ENCODE measurements at regions not wholly inside any gene's neighbourhood (a gene's known extent, or its start where the extent isn't known, plus 50 kb on each side); places are given as distances from the start of the nearest gene placed in this dataset.
A peak's percentile ranks its signal among the peaks of the same experiment; 100 is the strongest.

DNA sequence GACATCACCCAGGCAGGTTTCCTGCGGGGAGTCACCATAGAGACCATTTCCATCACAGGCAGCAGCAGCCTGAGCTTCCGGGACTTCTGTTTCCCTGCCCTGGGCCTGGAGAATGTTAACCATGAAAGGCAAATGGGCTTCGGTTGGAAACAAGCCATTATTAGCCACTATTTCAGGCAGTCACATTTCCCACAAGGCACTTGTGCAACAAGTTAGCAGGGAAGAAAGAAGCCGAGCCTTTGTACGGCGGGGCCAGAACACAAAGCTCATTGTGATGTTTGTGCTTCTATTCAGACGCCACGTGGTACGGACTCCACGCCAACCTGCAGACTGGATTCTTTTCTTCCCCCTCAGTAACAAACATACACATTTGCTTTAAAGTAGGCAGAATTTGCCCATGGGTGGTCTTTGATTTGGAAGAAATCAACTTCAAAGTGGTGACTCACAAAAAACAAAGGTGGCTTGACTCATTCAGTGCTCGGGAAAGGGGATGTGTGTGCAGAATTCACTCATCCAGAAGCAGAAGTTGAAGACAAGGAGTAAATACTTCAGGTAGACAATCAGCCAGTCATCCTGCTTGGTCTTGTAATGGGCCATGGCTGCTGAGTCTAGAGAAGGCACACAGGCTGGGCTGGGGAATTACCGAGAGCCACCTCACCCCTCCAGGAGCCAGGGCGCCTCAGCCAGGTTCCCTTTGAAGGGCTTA is 154.2 kb upstream of the PRMT8 start:
- DNase-seq (ENCODE audit: low read depth) = no peak

DNA sequence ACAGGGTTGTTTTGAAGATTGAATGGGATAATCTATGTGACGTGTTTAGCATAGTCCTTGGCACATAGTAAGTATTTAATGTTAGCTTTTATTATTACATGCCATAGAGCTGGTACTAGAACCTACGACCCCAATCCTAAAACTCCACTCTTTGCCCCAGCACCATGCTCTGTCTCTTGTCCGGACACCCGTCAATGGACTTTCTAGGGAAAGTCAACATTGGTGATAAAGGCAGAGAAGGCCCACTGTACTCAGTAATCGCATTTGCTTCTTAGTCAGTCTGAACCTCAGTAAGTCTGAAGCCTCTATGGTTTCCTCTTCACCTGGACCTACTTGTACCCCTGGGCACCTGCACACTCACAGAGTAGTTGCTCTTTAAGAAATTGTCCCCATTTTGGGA is 153.1 kb upstream of the PRMT8 start:
- DNase-seq (ENCODE audit: low read depth) = no peak

DNA sequence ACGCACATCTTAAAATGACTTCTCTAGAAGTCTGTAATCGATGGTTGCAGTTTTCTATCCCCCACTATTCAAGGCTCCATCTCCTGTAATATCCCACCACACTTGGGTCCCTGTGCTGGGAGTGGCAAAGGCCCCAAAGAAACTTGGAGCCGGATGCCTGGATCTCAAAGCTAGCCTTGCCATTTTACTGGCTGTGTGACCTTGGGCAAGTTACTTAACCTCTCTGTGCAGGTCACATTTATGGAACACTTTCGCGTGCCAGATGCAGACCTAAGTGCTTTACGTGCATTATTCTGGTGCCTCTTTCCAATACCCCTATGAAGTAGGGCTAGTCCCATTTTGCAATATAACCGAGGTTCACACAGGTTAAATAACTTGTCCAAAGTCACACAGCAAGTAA is 151.8 kb upstream of the PRMT8 start:
- no peak for DNase-seq (ENCODE audit: low read depth)

DNA sequence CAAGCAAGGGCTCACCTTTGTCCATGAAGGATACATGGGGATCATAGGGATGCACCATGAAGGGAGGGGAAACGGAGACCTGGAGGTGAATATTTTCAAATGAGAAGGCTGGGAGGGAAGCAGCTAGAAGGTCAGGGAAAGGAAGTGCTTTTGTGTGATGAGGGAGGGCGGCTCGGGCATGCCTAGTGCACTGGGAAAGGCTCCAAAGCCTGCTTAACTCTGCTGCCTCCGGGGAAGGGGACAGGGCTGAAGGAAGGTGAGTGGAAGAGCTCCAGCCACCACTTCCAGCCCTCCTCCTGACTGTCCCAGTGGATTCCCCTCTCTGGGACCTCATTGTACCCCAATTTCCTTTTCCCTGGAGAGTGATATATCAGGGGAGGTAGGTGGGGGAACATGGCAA is 149.4 kb upstream of the PRMT8 start:
- no peak for DNase-seq (ENCODE audit: low read depth)

DNA sequence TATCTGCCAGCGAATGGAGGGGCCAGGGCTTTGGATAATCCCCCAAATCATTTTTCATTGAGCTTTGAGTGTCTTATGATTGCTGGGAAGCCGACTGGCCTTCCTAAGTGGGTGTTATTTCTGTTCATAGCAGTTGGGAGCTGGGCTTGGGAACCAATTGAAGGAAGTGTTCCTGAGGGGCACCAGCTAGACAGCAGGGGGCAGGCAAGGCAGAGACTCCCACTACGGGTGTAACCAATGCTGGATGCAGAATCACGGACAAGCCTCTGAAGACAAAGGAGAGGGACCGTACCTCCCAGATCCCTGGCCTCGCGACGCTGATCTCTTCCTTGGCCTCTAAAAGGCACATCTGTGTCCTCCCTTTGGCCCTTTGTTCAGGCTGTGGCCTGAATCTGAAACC is 149.0 kb upstream of the PRMT8 start:
- DNase-seq (ENCODE audit: low read depth) = peak; percentile 17

DNA sequence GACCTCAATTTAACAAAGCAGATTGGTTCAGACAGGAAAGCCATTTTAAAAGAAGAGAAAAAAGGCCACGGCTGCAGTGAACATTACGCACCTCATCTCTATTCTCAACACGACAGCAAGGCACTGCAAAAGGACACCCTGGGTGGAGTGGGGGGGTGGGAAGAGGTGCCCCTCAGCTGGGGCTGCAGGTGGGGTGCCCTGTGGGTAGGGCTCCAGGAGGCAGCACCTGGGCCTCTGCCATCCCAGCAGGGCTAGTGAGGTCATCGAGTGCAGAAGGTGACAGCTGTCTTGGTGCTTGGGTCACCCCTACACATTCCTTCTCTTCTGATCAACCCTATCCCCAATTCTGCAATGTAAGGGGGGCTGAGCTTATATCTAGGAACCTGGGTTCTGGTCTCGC is 142.9 kb upstream of the PRMT8 start:
- no peak for DNase-seq (ENCODE audit: low read depth)

DNA sequence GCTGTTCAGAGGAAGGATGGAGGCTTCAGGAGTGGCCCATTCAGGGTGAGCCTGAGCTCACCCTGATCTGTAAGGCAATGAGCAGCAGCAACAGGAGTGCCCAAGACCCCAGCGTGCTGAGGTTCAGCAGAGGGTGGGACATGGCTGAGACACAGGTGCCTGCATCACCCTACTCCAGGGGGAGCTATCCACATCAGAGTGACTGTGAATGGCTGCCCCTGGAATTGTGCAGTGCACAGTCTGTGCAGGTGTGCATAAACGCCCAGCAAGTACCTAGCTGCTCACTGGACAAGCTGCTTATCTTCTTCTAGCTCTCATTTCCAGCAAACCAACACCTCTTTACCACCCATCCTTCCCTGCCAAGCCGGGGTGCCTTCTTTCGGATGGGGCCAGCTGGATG is 140.6 kb upstream of the PRMT8 start:
- no peak for DNase-seq (ENCODE audit: low read depth)

DNA sequence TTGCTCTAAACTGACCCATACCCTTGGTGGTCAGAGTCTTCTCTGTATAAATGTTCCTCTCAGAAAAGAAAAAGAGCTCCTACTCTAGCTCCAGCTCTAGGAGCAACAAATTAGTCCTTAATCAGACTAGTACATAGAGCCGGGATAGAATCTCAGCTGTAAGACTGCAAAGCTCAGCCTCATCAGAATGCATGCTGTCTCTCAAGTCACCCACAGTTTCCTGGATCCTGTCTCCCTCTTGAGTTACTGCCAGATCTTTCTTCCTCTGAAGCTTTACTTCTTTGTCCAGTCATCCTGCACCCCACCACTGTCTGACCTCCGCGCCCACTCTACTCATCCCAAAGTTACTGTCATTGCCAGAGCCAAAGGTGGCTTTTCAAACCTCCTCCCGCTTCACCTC is 139.3 kb upstream of the PRMT8 start:
- no peak for DNase-seq (ENCODE audit: low read depth)

DNA sequence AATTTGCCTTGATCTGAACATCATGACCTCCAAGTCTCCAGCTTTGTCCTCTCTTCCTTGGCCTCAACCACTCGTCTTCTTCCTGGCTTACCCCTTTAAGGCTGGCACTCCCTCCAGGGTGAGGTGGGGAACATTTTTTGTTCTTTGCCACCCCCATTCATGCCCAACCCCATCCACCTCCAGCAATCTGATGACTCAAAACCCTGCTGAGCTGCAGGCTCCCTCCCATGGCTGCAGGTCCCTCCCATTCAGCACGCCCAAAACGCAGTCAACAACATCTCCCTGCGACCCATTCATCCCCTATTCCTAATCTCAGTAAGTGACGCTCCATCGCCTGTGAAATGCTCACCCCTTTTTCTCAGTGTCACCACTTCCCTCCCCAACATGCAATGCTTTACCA is 138.8 kb upstream of the PRMT8 start:
- no peak for DNase-seq (ENCODE audit: low read depth)

DNA sequence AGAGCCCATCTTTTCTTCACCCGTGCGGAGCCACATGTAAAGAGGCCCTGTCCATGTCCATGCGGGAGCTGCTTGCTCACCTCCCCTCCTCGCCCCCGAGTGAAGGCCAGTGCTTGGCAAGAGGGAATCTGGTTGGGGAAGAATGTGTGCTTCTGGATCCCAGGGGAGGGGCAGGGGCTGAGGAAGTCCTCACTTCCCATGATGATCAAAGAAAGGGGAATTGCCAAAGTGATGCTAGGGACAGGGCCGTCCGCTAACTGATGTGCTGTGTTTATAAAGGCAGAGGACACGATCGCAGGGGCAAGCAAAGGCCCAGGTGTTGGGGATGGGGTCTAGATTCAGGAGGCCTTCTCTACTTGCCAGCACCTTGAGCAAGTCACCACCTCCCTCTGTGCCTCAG is 137.4 kb upstream of the PRMT8 start:
- DNase-seq (ENCODE audit: low read depth) = no peak

DNA sequence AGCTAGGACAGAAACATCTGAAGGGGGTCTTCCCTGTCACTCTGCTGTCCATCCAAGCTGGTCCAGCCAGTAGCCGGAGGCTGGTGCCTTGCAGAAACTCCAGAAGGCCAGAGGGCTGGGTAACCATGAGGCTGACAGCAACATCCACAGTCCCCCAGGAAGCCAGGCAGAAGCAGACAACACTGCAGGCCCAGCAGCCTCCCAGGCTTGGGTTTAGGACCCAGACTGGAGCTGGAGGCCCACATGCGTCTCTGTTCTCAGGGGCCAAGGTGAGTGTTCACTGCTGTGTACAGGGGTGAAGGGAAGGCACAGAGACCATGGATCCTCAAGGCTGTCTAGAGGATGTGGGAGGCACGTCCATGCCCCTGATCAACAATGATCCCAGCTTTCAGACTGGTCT is 136.4 kb upstream of the PRMT8 start:
- DNase-seq (ENCODE audit: low read depth) = no peak

DNA sequence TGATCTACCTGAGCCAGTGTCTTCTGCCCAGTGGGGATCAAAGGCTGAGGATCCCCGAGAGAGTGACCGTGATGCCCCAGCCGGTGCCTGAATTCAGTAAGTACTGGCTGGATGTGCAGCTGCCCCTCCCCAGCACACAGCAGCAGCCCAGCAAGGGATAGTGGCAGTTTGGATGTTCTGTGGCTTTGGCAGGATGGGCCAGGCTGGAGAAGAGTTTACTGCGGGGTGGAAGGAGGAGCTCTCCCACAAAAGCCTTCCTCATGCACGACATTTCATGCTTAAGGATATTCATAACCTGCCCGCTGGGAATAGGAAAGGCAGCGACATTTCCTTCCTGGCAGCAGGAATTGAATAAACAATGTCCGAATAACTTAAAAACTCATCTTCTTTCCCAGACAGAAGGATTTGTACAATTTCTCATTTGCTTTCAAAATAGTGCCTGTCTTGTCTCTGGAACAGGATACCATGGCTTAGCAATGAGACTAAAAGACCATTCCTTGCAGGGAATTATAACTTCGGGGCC is 135.6 kb upstream of the PRMT8 start:
- DNase-seq (ENCODE audit: low read depth) = no peak

DNA sequence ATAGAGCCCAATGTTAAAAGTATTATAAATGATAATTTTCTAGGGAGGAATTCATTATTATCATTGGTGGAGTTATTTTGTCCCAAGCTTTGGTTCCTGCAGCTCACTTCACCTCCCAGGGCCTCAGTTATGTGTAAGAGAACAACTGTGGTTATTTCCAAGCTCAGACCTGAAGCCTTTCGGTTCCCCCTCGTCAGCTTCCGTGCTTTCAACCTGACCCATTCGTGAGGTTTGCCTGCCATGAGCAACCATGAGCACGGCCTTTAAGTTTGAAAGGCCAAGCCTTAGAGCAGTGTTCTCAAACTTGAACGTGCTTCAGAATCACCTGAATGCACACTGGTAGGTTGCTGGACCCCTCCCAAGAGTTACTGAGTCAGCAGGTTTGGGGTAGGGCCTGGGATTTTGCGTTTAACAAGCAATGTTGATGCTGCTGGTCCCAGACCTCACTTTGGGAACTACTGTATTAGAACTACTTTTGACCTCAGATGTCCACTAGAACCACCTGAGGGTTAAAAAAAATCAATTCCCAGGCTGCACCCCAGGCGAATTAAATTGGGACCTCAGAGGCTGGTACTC is 133.0 kb upstream of the PRMT8 start:
- no peak for DNase-seq (ENCODE audit: low read depth)

DNA sequence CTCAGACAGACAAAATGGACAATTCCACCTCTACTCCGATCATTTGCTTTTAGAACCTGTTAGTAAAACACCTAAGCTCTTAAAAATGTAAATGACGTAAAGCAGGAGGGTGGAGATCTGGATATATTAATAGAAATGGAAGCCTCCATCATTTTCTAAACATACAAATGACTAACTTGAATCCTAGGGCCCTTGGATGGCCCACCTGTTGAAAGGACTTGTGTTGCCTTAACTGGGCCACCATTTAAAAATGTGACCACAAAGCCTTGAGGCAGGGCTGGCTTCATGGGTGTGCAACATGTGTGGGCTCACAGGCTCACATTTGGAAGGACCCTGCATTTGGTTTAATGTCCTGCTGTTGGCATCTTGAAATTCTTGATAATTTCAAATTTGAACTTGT is 131.5 kb upstream of the PRMT8 start:
- no peak for DNase-seq (ENCODE audit: low read depth)

DNA sequence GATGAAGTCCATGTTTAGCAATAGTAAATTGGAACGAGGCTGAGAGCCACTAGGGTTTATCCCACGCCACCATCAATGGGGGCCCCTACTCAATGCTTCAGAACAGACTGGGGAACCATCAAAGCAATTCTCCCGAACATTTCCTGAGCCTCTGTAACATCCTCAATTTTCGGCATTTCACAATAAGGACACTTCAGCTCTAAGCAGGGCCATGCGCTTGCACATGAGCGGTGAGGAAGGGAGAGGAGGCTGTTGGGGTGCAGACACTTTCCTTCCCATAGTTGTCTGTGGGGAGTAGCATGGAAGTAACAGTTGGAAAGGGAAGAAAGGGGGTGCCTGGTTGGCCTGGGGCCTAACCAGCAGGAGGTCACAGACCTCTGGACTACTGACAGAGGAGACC is 129.9 kb upstream of the PRMT8 start:
- DNase-seq (ENCODE audit: low read depth) = no peak

DNA sequence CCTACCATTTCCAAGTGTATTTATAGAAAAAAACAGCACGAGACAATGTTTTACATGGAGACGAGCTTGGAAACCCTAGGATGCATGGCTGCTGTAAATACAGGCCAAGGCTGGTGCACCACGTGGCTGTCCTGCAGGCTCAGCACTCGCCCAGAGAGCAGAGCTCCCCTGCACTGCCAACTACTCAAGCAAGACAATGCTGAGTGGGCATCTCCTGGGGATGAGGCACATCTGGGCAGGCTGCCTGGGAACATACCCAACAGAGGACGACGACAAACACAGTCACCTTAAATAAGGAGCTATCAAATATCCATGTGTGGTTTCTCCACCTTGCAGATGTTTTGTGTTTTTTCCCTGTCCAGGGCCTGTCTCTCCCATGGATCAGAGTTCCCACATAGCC is 128.3 kb upstream of the PRMT8 start:
- no peak for DNase-seq (ENCODE audit: low read depth)

DNA sequence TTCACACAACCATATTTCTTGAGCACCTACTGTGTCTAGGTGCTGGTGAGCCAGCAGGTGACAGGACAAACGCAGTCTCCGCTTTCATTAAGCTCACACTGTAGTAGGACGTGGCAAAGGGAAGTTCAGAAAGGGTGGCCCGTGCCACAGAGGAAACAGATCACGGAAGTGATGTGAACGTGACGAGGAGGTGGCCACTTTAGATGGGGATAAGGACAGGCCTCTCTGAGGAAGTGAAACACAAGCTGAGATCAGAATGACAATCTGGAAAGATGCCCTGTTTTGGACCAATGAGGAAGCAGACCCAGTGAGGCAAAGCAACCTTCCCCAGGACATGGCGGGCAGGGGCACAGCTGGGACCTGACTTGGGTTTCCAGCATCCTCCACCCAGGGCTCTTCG is 127.4 kb upstream of the PRMT8 start:
- no peak for DNase-seq (ENCODE audit: low read depth)

DNA sequence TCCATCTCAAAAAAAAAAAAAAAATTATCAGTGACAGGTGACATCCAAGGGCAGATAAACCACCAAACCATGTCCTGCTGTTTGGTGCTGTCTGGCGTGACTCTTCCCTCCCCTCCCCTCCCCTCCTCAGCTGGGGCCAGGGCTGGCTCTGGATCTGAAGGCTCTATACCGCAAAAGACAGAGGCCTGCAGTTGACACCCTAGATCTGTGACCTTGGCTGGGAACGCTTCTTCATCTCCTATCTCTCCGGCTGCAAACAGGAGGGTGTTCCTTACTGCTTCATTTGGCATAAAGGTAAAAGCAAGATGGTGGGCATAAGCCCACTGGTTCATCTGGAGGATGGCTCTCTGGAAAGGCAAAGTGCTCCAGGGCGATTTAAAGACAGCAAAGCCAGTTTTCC is 126.8 kb upstream of the PRMT8 start:
- DNase-seq (ENCODE audit: low read depth) = no peak

DNA sequence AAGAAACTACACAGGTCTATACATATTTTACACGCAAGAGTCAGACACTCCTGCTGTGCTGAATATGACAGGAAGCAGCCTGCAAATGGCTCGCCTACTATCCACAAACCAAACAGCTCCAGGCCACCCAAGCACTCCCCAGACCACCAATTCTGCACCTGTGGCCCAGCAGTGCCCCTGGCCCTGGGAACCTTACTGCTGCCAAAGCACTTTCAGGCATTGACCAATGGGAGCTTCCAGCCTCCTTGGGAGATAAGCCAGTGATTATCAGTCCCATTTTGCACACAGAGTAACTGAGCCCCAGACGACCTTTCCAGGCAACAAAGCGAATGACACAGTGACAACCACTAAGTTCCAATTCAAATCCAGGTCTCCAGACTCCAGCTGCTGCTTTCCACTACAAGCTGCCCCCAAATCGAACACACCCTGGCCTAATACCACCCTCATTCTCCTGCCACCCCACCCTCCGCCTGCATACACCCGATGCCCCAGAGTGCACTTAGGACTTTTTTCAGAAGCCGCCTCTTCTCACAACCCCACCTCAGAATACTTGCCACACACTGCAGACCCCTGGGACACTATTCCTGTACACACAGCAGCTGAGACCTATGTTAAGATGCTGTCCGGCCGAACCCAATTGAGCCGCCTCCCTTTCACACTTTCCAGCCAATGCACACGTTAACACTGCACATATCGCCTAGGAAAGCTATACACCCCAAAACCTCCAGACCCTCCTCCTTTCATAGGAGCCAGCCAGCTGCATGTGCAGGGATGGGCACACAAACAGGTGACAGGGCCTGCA is 126.1 kb upstream of the PRMT8 start:
- DNase-seq (ENCODE audit: low read depth) = no peak

DNA sequence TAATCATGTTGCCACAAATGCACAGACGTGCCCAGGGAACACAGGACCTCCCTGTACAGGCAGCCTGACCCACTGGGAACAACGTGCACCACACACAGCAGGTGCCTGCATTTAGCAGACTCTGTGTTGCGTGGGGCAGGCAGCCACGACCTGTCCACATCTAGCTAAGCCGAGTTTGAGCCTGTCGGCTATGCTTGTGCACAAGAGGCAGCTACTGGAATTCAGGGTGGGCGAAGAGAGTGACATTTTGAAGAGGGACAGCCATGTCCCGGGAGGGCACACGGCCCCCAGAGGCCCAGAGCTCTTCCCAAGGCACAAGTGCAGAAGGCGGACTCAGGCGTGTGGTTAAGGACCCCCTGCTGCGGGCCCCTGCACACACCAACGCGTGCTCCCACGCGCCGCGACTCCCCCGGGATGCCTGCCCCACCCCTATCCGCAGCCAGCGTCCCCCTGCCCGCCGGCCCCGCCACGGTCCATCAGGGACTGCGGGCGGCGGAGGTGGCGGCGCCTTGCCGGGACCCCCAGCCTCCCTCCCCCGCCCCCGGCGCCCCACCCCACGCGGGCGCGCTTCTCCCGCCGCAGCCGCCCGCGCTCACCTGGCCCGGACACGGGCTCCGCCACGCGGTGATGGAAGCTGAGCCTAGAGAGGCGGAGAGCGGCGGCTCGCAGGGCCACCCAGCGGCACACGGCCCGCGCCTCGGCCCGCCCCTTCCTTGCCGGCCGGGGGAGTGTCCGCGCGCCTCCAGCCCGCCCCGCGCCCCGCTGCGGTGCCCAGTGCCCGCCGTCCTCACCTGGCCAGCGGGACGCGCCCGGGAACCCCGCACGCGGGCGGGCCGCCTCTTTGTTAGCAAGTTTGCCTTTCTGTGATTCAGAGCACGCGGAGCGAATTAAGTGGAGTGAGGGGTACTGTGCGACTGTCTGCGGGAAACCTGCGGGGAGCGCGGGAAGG is 125.3 kb upstream of the PRMT8 start:
- DNase-seq (ENCODE audit: low read depth) = no peak

DNA sequence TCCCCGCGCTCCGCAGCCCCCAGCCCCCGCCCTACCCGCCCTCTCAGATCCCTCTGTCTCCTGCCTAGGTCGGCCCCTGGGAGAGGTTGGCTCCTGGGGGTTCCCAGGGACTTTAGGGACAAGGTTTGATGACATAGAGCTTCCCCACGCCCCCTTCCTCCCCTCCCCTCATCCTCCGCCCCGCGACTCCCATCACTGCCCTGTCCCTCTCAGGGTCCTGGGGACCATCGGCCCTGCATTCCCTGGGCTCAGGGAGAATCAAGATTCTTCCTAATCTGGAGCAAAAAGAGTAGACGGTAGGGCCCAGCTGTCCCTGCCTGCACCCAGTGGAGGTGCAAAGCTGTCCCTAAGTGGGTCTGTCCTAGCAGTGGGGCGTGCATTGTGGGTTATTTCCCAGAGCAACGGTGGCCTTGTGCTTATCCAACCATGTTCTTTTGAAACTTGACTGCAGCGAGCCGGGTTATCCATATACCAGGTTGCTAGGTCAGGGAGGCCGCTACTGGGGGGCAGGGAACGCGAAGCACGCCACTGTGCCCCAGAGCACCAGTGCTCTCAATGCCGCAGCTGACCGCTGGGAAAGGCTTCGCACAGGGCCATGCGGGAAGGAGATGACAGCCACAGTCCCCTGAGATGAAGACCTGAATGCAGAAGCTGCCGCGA is 124.4 kb upstream of the PRMT8 start:
- no peak for DNase-seq (ENCODE audit: low read depth)
